ENCODE measurements at regions not wholly inside any gene's neighbourhood (a gene's known extent, or its start where the extent isn't known, plus 50 kb on each side); places are given as distances from the start of the nearest gene placed in this dataset.

DNA sequence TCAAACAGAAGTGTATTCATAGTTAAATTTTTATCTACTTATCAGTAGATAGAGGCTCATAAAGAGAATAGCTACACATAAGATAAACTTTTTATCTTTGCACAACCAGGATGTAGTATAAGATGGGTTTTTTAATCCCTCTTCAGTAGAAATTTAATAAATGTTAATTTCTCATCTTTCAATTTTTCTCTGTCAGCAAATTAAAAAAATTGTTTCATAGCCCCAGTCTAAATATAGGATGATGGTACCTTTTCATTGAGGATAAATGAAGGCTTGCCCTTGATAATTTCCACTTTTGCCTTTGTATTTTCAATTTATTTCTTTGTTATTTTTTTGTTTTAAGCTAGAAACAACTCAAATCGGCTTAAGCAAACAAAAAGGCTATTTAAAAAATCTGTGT, 251.2 kb upstream of the NOX3 start:
- DNase-seq: no peak

DNA sequence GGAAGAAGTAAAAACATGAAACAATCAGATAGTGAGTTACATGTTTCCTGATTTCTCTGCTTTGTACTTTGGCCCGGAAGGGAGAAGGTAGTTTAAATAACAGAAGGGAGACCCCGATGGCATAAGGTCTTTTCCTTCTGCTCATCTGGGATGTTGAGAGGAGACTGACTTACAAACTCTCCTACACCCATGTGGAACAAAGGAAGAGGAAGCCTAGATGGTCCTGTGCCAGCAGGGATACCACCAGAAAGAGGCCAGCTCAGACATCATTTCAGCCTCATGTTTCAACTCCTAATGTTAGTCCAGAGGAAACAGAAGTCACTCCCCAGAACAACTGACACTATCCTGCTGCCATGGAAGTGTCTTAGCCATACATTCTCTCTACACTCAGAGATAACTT, 250.7 kb upstream of the NOX3 start:
- no peak for DNase-seq

DNA sequence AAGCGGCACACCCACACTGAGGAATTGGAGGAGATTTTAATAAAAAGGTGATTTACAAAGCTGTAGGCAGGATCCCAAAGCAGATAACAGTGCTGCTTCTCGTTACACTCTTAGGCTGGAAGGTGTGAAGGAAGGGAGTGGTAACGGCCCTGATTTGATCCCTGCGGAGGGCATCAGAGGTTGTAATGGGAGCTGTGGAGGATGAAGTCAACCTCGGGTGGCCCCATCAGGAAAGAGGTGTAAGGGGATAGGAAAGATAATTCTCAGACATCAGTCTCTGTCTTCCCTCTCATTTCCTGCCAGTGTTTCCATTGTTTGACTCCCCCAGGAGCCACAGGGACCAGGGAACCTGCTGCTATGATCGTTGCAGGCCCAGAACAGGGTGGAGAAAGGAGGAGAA, 245.7 kb upstream of the NOX3 start:
- no peak for DNase-seq

DNA sequence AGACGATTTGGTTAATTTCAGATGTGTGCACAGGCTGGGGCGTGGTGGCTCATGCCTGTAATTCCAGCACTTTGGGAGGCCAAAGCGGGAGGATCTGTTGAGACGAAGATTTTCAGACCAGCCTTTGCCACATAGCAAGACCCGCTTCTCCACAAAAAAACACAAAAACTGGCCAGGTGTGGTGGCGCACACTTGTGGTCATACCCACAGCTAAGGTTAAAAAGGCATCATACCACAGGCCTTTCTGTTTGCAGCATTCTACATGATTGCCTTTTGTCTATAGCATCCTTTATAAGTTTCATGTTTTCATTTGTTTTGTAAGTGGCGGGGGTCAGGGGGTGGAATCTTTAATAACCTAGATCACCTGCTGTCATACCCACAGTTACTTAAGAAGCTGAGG, 239.9 kb upstream of the NOX3 start:
- DNase-seq: no peak

DNA sequence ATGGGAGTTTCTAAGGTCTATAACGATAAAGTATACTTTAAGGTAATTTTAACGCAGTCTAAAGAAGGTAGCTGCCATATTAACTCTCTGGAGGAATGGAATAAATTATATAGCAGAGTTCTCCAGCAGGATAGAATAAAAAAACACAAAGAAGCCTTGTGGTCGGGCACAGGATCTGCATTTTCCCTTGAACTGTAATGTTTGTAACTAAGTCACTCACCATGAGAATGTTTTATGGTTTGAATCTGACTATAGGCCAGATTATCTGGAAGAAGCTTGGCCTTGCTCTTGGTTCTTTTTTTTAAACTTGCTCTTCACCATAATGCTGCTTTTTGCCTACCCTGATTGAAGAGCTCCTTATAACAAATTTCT, 238.8 kb upstream of the NOX3 start:
- DNase-seq: no peak

DNA sequence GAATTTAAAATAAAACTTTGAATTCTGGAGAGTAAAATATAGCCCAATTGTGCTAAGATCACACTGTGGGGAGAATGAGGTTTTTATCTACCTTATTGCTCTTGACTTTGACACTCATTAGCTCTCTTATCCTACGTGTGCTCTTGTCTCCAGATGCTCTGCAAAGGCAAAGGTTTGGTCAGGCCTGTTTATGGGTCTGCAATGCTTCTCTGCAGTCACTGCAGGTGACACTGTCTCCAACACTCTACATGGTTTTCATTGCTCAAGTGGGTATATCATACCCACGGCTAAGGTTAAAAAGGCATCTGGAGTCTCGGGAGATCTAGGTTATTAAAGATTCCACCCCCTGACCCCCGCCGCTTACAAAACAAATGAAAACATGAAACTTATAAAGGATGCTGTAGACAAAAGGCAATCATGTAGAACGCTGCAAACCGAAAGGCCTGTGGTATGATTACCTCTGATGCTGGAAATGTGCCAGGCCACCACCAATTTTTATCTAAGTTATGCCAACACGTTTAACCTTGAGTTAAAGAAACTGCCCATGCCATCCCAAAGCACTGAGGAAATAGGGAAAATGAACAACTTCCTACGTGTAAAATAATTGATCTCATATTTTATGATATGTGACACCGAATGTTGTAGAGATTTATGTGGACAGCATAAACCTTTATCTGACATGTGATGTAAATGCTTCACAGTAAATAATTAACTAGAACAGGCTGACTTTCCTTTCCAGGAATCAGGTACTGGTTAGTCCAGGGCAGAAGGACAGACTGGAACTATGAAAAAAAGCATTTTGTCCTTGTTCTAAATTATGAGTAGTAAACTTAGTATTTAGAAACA, 238.2 kb upstream of the NOX3 start:
- DNase-seq: no peak

DNA sequence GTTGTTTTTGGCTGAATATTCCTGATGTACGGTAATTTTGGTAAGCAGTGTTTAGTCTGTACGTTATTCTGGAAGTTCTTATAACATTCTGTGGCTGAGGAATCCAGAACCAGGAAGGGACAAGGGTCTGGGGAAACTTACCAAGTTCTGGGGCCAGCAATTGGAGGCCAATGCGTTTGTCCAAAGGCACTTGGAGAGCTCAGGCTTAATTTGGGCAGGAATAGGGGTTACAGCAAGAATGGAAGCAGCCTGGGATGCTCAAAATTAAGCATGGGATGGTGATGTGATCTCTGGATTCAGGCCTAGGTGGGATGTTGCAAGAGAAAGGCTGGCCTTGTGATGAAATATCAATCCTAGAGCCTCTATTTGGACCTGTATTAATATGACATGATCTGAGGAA, 235.2 kb upstream of the NOX3 start:
- no peak for DNase-seq

DNA sequence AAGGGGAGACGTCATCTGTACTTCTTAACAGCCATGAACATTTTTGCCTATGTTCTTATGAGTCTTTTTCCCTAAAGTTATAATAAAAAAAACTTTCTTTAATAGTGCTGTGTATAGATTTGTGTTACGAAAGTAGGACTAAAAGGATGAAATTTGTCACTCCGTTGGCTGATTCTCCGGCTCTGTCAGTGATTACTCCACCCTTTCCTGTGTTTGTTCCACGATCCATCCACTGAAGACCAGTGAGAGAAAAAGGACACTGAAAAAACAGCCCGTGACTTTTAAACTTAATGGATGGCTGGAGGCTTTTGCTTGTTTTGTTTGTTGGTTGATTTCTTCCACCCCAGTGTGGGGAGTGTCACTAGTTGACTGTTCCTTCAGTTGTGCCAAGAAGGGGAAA, 232.0 kb upstream of the NOX3 start:
- no peak for DNase-seq

DNA sequence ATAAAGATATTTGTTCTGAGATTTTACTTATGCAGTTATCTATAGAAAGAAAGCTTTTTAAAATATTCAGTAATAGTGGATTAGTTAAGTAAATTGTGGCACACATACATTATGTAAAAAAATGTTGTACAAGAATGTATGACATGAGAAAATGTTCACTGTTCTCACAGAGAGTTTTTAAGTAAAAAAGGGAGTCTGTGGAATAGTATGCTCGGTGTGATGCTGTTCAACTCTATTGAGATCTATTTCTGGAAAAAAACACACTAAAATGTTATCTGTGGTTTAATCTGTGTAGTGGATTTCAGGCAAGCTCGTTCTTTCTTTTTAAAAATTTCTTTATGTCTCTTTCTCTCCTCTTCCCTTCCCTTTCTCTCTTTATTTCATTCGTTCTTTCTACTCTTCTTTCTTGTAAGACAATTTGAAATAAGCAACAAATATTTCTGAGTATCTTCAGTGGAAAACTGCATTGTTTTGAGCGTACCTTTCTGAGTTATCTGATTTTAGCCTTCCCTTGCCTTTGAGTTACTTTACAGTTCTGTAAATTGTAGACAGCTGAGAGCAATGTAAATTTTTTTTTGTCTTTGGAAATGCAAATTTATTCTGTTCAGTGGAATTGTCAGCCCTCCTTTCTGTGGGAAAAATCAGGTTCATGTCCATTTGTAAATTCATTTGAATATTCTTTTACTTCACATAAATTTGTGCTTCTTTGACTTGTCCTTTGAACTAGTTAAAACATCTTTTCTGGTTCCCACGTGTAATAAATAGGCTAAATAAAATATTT, 229.0 kb upstream of the NOX3 start:
- no peak for DNase-seq

DNA sequence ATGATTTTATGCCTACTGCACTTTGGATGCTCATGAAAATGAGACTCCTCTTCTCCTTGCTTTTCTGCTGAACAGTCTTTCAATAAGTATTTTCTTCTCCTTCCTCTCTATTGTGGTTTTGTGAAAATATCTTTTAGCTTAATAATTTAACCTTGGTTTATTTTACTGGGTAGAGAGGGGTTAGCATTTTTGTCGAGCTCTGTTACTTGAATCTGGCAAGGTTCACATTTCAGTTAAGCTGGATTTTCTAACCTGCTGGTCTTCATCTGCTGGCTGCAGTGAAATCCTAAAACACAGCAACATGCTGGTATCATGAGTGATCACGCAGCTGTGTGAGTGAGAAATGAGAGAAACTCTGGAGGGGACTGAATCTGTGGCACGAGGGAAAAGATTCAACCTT, 222.7 kb upstream of the NOX3 start:
- DNase-seq: no peak

DNA sequence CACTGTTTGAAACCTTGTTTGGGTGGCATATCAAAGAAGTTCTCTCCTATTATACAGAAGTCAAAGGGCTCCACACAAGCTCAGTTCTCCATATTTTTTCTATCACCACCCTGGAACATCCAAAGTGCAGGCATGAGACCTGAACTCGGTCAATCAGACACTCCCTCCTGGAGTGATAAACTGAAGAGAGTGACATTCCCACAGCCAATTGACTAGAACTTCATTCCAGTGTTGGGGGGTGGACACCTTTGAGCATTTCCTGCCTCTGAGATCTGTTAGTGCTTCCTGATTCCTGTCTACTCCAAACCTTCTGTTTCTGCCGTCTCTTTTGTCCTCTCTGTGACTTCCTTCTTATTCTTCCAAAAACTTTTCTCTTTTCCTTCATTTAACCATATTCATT, 220.7 kb upstream of the NOX3 start:
- no peak for DNase-seq

DNA sequence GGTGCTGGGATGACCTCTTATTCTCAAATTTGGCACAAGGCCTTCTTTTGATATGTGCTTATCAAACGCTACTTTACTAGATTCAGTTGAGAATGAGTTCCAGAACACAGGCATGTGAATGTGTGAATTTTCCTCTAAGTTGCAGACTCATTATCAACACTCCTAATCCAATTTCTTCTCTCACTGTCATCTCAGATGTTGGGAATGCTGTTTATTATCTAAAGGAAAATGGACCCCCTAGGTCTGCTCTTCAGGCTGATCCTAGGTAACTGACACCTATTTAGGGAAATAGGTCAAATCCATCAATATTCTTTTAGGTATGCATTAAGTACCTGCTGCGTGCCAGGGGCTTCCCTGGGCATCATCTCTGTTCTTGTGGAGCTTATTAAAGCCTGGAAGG, 215.0 kb upstream of the NOX3 start:
- no peak for DNase-seq

DNA sequence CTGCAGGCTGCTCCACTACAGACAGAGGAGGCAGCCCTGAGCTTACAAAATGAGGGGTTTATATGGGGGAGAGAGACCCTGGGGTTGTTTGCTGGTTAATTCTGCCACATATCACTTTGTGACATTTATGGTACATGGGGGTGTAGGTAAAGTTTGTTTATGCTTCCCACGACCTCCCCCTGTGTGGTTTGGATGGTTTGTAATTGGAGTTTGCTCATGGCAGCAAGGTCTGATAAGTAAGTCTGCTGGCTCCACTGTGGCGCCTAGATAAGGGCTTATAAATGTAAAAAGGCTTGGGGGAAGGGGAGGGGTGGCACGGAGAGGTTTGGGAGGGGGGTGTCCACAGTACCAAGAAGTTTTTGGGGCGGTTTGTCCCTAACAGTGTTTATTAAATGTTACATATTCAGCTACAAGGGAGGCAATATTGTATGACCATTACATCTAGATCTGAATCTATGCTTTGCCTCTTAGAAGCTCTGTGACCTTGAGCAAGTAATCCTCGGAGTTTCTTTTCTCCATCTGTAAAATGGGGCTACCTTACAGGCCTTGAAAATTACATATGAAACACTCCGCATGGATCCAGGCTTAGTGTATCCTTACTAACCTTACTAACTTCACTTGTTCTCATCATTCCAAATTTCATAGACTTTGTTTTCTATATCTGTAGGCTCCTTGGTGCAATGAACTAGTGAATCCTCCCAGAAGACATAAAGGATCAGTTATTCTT, 204.8 kb upstream of the NOX3 start:
- DNase-seq: no peak

DNA sequence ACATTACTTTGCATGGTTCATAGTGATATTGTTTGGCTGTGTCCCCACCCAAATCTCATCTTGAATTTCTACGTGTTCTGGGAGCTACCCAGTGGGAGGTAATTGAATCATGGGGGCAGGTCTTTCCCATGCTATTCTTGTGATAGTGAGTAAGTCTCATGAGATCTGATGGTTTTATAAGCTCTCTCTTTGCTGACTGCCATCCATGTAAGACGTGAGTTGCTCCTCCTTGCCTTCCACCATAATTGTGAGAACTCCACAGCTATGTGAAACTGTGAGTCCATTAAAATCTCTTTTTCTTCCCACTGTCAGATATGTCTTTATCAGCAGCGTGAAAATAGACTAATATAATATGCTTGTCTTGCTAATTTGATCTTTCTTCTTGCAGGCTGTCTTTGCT, 200.4 kb upstream of the NOX3 start:
- no peak for DNase-seq

DNA sequence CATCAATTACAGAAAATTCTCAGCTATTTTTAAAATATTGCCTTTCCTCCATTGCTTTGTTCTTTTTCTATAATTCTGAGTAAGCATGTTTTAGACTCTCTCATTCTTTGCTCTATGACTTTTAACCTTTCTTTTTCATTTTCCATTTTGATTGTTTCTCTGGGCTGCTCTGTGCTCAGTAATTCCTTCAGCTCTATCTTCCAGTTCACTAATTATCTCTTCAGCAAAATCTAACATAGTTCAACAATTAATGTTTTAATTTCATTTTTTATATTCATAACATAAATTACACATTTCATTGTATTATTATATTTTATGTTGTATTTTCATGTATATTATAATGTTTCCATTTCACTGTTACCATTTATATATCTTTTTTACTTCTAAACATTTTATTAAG, 198.8 kb upstream of the NOX3 start:
- no peak for DNase-seq

DNA sequence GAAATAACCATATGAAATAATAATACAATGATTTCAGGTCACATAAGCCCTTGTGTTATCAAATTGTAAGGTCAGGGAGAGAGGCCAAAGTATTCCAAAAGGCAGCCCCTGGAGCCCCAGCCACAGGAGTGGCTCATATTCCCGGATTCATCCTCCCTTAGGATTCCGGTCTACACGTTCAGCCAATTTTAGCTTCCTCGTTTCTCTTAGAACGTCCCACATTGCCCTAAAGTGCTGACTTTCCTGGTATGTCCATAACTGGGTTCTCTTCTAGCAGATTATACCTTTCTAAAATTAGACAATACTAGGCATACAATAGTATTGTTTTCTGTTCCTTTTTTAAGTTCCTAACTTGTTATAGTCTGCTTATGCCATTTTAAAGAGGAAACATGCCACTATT, 192.7 kb upstream of the NOX3 start:
- DNase-seq: no peak

DNA sequence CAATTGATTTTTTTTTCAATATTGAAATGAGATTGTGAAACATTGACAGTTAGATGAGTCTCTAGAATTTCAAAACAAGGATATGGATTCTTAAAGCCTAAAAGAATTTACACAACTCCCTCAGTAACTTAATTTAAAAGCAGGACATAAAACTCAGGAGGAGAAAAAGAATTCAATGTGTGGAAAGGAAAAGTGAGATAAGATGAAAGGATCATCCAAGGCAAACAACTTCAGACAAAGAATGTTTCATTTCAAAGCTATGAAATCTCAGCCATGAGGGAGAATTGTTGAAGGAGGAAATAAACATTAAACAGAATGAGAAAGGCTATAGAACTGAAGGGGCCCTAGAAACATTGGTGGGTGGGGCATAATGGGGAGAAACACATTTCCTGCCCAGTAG, 191.7 kb upstream of the NOX3 start:
- no peak for DNase-seq

DNA sequence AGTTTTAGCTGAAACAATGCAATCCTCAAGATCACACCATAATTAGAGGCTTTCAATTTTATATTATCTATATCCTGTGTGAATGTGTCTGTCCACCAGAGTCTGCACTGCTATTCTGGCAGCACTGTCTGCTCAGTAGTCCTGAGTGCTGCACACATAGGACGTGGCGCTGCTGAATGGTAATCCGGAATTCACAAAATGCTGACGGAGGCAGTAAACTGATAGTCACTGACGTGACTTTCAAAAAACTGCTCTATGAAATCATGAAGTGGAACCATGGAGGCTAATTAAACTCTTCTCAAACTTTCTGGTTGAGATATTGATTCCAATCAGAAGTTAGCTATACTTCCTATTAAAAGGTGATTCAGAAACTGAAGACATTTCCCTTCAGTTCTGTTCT, 190.8 kb upstream of the NOX3 start:
- no peak for DNase-seq

DNA sequence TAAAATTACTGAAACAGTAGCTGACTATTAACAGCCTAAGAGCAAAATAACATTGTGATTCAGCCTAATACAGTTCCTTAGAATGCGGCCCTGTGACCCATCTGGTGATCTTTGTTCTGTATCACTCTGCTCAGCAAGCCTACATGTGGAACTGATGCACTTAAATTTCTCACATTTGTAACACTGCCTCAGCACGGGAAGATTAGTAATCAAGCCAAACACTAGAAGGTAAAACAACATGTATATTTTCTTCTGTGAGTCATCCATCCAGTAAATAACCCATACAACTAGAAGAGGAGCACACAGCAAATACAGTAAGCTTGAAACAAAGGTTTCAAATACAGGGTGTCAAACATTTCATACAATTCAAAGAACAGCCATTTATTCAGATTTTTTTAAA, 189.7 kb upstream of the NOX3 start:
- no peak for DNase-seq

DNA sequence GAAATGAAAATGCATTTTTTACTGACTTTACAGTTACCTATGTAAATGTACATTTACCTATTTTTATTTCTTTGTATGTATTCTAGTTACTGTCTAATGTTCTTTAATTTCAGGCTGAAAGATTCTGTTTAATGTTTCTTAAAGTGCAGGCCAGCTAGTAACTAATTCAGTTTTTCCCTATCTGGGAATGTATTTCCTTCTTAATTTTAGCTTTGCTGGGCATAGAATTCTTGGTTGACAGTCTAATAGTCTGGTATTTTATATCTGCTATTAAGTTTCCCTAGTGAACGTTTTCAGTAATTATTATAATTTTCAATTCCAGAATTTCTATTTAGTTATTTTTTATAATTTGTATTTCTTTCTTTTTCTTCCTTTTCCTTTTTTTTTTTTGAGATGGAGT, 186.0 kb upstream of the NOX3 start:
- DNase-seq: no peak

DNA sequence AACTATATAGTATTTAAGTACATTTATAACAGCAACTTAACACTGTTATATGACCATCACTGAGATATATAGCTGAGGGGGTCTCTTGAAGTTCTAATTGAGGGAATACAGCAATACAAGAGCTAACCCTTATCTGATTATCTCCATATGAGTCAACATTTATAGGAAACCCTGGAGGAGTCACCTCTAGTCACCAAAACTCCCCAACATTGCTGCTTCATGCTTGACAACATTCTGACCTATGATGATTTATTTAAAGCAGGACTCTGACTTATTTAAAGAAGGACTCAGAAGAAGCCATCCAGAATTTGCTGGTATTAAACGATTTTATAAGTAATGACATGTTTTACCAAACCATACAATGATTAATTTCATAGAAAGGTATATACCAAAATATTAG, 182.6 kb upstream of the NOX3 start:
- no peak for DNase-seq

DNA sequence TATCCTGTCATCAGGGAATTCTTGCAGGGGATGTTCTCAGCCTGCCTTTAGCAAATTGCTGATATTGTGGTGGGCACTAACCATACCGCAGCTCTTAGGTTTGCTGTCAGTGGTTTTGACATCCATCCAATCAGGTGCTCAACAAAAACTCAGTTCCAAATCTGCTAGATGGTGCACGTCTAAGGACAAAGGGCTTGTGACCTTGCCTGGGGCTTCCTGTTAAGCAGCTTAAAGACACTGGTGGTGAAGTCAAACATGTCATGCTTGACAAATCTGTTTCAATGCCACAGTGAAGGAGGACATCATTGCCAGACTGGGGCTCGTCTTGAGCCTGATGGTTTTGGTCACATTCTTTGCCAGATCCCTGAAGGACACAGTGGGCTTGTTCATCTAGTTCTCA, 179.8 kb upstream of the NOX3 start:
- DNase-seq: no peak

DNA sequence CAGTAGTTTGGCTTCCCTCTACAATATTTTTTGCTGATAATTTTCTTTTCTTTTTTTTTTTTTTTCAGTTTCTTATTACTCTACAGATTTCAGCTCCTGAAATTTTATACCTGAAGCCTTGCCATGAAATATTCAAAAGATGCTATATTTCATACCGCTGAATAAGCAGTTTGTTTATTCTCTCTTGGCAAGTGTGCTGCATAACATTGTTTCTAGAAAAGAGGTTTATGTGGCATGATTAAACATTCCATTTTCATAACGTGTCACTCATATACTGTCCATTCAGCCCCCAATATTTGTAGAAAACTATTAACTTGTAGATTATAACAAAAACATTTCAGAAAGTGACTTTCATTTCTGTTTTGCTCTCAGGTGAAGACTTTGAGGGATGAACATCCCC, 174.4 kb upstream of the NOX3 start:
- no peak for DNase-seq

DNA sequence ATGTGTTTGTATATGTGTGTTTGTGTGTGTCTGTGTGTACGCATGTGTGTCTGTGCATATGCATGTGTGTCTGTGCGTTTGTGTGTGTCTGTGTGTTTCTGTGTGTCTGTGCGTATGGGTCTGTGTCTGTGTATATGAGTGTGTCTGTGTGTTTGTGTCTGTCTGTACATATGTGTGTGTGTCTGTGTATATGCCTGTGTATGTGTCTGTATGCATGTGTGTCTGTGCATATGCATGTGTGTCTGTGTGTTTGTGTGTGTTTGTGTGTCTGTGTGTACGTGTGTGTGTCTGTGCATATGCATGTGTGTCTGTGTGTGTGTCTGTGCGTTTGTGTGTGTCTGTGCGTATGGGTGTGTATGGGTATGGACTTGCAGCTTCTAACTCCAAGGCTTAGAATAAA, 174.0 kb upstream of the NOX3 start:
- DNase-seq: no peak
